ENCODE measurements at regions not wholly inside any gene's neighbourhood (a gene's known extent, or its start where the extent isn't known, plus 50 kb on each side); places are given as distances from the start of the nearest gene placed in this dataset.

DNA sequence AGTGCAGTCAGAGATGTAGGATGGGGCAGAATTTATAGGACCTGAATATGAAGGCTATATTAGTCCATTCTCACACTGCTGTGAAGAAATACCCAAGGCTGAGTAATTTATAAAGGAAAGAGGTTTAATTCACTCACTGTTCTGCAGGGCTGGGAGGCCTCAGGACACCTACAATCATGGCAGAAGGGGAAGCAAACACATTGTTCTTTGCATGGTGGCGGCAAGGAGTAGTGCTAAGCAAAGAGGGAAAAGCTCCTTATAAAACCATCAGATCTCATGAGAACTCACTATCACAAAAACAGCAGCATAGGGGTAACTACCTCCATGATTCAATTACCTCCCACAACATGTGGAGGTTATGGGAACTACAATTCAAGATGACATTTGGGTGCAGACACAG lies 76.8 kb upstream of the MSTN start:
- TF ChIP-seq, protein P1, sequence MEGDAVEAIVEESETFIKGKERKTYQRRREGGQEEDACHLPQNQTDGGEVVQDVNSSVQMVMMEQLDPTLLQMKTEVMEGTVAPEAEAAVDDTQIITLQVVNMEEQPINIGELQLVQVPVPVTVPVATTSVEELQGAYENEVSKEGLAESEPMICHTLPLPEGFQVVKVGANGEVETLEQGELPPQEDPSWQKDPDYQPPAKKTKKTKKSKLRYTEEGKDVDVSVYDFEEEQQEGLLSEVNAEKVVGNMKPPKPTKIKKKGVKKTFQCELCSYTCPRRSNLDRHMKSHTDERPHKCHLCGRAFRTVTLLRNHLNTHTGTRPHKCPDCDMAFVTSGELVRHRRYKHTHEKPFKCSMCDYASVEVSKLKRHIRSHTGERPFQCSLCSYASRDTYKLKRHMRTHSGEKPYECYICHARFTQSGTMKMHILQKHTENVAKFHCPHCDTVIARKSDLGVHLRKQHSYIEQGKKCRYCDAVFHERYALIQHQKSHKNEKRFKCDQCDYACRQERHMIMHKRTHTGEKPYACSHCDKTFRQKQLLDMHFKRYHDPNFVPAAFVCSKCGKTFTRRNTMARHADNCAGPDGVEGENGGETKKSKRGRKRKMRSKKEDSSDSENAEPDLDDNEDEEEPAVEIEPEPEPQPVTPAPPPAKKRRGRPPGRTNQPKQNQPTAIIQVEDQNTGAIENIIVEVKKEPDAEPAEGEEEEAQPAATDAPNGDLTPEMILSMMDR (IDR thresholded peaks at IDR 0.05): no peak
- ATAC-seq (no peak), DNase-seq (no peak)
- Histone ChIP-seq H3K9me3 (peaks cover 0 to 16% (median 0%) of the 10 kb centered on the region in 11 donors), H3K36me3 (no peaks in the 10 kb centered on the region), H3K27ac (no peak overlapping the region), H3K4me1 (no peaks in the 10 kb centered on the region), H3K27me3 (no peaks in the 10 kb centered on the region), H3K4me3 (no peak overlapping the region)
- WGBS, 2 donors: 96 to 100% methylated on average over 1 of the region's 1 CpG
- intact Hi-C loops (cut with DNase I): no loop called here

DNA sequence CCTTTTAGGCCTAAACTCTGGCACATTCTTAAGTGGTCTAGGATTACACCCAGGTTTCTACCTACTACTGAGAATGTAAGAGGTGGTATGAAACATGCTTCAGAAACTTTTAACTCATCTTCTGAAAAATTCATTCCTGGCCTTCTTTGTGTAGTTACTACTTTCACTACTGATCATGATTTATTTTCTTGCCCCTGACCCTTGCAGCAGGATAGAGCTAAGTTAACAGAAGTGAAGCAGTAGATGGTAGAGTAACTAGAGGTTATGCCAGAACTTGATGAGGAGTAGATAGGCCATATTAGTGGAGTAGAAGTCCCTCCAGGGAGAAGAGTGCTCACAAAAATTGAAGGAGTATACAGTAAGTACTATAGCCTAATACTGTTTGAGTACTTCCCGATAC lies 75.5 kb upstream of the MSTN start:
- DNase-seq: no peak
- no peak overlapping the region for H3K27ac ChIP-seq
- TF ChIP-seq, protein P1 (IDR thresholded peaks at IDR 0.05): no peak
- H3K9me3 ChIP-seq: peaks cover 0 to 16% (median 0%) of the 10 kb centered on the region in 11 donors
- intact Hi-C loops (cut with DNase I): no loop called here
- H3K27me3 ChIP-seq: no peaks in the 10 kb centered on the region
- H3K36me3 ChIP-seq: no peaks in the 10 kb centered on the region
- WGBS, 2 donors: 93 to 98% methylated on average over 1 of the region's 1 CpG
- no peak for ATAC-seq
- no peak overlapping the region for H3K4me3 ChIP-seq
- H3K4me1 ChIP-seq: no peaks in the 10 kb centered on the region

DNA sequence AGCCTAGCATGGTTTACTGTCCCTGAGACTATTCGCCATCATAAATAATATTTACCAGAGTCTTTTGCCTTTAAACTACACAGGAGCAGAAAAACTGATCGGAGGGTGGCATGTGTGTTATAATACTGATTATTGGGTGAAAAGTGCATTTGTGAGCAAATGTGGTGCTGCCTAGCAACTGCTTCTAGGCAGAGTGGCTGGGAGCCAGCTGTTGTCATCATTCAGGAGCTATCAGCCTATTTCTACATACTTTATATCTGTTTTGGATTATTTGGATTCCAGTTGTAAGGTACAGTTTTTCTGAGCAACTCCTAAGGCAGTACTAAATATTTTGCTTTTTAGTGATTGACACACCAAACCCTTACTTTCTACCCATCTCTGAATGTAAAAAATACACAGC lies 75.0 kb upstream of the MSTN start:
- H3K4me1 ChIP-seq: no peaks in the 10 kb centered on the region
- no peak overlapping the region for H3K4me3 ChIP-seq
- no peak for ATAC-seq
- H3K9me3 ChIP-seq: peaks cover 0 to 16% (median 0%) of the 10 kb centered on the region in 11 donors
- TF ChIP-seq, protein P1 (IDR thresholded peaks at IDR 0.05): no peak
- WGBS, 2 donors: 77 to 82% methylated on average over 2 of the region's 2 CpGs
- no peaks in the 10 kb centered on the region for H3K27me3 ChIP-seq
- intact Hi-C loops (cut with DNase I): no loop called here
- no peak overlapping the region for H3K27ac ChIP-seq
- no peaks in the 10 kb centered on the region for H3K36me3 ChIP-seq
- DNase-seq: no peak

GRCh38 chr2:190136825-190137224 lies 74.3 kb upstream of the MSTN start:
- H3K27me3 ChIP-seq: no peaks in the 10 kb centered on the region
- DNase-seq: no peak
- no peaks in the 10 kb centered on the region for H3K4me1 ChIP-seq
- 96% methylated on average over 2 of the region's 2 CpGs for WGBS, 2 donors
- H3K36me3 ChIP-seq: no peaks in the 10 kb centered on the region
- H3K4me3 ChIP-seq: no peak overlapping the region
- H3K27ac ChIP-seq: no peak overlapping the region
- no peak for ATAC-seq
- TF ChIP-seq, protein P1 (IDR thresholded peaks at IDR 0.05): no peak
- H3K9me3 ChIP-seq: peaks cover 0 to 16% (median 0%) of the 10 kb centered on the region in 11 donors
- intact Hi-C loops (cut with DNase I): no loop called here
